ENCODE measurements at regions not wholly inside any gene's neighbourhood (a gene's known extent, or its start where the extent isn't known, plus 50 kb on each side); places are given as distances from the start of the nearest gene placed in this dataset.

GRCh38 chr1:99559166-99559565, 86.7 kb upstream of the PALMD start:
- H3K56ac ChIP-seq (replicated peaks; ENCODE audit: insufficient read length, low read depth, low read length), result no peak overlapping the region
- no peaks in the 10 kb centered on the region for H3K27me3 ChIP-seq (replicated peaks in 1 of 4; ENCODE audit: control insufficient read depth in 3 of 4, extremely low read depth in 1 of 4, insufficient read depth in 3 of 4, low read length in 3 of 4)
- no peak for TF ChIP-seq BACH1 (IDR thresholded peaks at IDR 0.05; ENCODE audit: low read length)

More at GRCh38 chr1:99559166-99559565, 86.7 kb upstream of the PALMD start:
- Histone ChIP-seq H3K9ac (replicated peaks in 1 of 4; ENCODE audit: extremely low read depth in 1 of 4, low read depth in 3 of 4, low read length in 3 of 4) (no peak overlapping the region), H3K23ac (ENCODE audit: insufficient read length) (no peak overlapping the region), H3K14ac (ENCODE audit: insufficient read length) (no peak overlapping the region), H3K4me3 (ENCODE audit: extremely low read depth in 1 of 4, insufficient read depth in 2 of 4, low read depth in 3 of 4, low read length in 4 of 4) (no peak overlapping the region), H3K4me1 (replicated peaks in 1 of 4; ENCODE audit: control insufficient read depth in 3 of 4, insufficient read depth in 4 of 4, low read length in 3 of 4) (no peaks in the 10 kb centered on the region), H4K20me1 (replicated peaks in 1 of 2; ENCODE audit: control insufficient read depth in 1 of 2, insufficient read depth in 2 of 2, low read length in 2 of 2) (no peaks in the 10 kb centered on the region), H4K5ac (ENCODE audit: insufficient read length, low read depth, low read length) (no peak overlapping the region), H3K27ac (ENCODE audit: low read depth, low read length) (no peak overlapping the region), H2BK12ac (ENCODE audit: low read depth, low read length) (no peak overlapping the region), H2BK15ac (ENCODE audit: low read length) (no peak overlapping the region), H3K18ac (ENCODE audit: extremely low read depth, low read length) (no peak overlapping the region), H3K4me2 (ENCODE audit: insufficient read depth in 1 of 2, low read depth in 2 of 2, low read length in 2 of 2) (no peak overlapping the region), H3K79me2 (ENCODE audit: control insufficient read depth in 1 of 2, insufficient read depth in 2 of 2, low read length in 2 of 2) (no peaks in the 10 kb centered on the region), H2BK120ac (replicated peaks; ENCODE audit: low read depth, low read length) (no peak overlapping the region), H2BK20ac (ENCODE audit: low read length) (no peak overlapping the region), H3K36me3 (ENCODE audit: control insufficient read depth in 2 of 4, insufficient read depth in 4 of 4, low read length in 3 of 4) (no peaks in the 10 kb centered on the region), H3K9me3 (ENCODE audit: insufficient read depth in 2 of 2, low read depth in 1 of 2, low read length in 1 of 2) (no peaks in the 10 kb centered on the region), H3K23me2 (ENCODE audit: low read depth, low read length) (no peaks in the 10 kb centered on the region), H2AK5ac (ENCODE audit: low read depth, low read length) (no peak overlapping the region), H2AFZ (ENCODE audit: low read length) (no peak overlapping the region), H3K79me1 (ENCODE audit: low read depth, low read length) (no peaks in the 10 kb centered on the region), H4K8ac (ENCODE audit: extremely low read depth, insufficient read depth, low read length) (no peak overlapping the region), H4K91ac (replicated peaks; ENCODE audit: insufficient read length, low read length) (no peak overlapping the region), H3K4ac (replicated peaks; ENCODE audit: insufficient read length, low read depth, low read length) (no peak overlapping the region), H2BK5ac (ENCODE audit: low read depth, low read length) (no peak overlapping the region)
- ChIA-PET POLR2A (ENCODE audit: partially characterized antibody) (no interaction called here), CTCF (ENCODE audit: partially characterized antibody) (no interaction called here)
- 88% methylated on average over 2 of the region's 2 CpGs; no CpG with 5 or more reads in 1 of the 2 experiments for WGBS, 2 experiments (ENCODE audit: extremely low coverage in 1 of 2, insufficient coverage in 1 of 2, insufficient read length in 1 of 2, insufficient replicate concordance in 2 of 2, low coverage in 1 of 2, low lambda C conversion rate in 2 of 2, missing lambda C conversion rate in 1 of 2)
- DNase-seq (ENCODE audit: low read depth in 1 of 2, low spot score in 2 of 2) (no peak), FAIRE-seq (no peak)
